IMR-90 (cell line): ENCODE measurements at regions not wholly inside any gene's neighbourhood (a gene's known extent, or its start where the extent isn't known, plus 50 kb on each side); places are given as distances from the start of the nearest gene placed in this dataset.

ENCODE experiments used
- CEBPB ChIP-seq: IDR thresholded peaks from 2 replicates; pipeline ENCODE4 v1.6.1; 2012; ENCODE audit warnings: low read depth, low read length, improper control_type of control experiment
- CHD1 ChIP-seq: IDR thresholded peaks from 2 replicates; pipeline ENCODE4 v1.6.1; 2012; ENCODE audit warnings: low read depth, low read length, improper control_type of control experiment
- NFE2L2 ChIP-seq: fragments of 150-350 bp; IDR thresholded peaks from 2 replicates; pipeline ENCODE4 v1.6.1; 2016; ENCODE audit warnings: low read depth, mild to moderate bottlenecking, low read length
- POLR2A ChIP-seq: IDR thresholded peaks from 2 replicates; pipeline ENCODE4 v1.6.1; 2012; ENCODE audit warnings: mild to moderate bottlenecking, low read depth, low read length
- RAD21 ChIP-seq: IDR thresholded peaks from 2 replicates; pipeline ENCODE4 v1.6.1; 2012; ENCODE audit warnings: low read length, improper control_type of control experiment
- RFX5 ChIP-seq: IDR thresholded peaks from 2 replicates; pipeline ENCODE4 v1.8.0; 2012; ENCODE audit warnings: low read depth, mild to moderate bottlenecking, low read length, moderate library complexity
- SMC3 ChIP-seq: fragments of 150-350 bp; IDR thresholded peaks from 2 replicates; pipeline ENCODE4 v1.6.1; 2016; ENCODE audit warnings: low read depth, mild to moderate bottlenecking, antibody characterized with exemption, low read length, moderate library complexity
- TF ChIP-seq, protein P1 (sequence below): conservative IDR thresholded peaks from 2 replicates; pipeline ENCODE4 v1.5.1; 2012; ENCODE audit warnings: mild to moderate bottlenecking, low read depth, low read length, improper control_type of control experiment

DNA sequence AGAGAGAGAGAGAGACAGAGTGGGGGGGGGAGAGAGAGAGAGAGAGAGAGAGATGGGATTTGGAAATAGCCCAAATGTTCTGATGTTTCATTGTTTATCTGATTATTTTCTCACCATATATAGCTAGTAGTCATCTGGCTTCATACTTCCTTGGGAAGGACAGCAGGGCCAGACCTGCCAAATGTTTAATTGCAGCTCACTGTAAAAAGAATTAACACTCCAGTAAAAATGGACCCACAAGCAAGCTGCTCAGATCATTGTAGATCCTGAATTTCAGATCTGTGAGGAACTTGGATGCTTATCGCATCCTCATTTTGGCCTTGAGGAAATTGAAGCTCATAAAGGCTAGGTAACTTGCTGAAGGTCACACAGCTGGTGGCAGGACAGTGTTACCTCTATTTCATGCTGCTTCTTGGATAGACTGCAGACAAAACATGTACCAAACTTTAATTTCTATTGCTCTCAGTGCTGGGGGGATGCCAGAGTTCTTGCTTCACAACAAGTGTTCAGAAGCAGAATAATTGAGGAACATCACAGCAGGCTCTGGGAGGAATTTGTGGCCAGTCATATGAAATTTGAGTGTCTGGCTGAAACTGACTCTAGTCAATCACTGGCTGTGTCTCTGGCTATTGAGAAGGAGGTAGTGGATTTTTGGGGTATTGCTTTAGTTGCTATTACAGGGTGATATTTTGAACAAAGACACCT lies 223.5 kb downstream of the PIK3C3 start:
- TF ChIP-seq, protein P1, sequence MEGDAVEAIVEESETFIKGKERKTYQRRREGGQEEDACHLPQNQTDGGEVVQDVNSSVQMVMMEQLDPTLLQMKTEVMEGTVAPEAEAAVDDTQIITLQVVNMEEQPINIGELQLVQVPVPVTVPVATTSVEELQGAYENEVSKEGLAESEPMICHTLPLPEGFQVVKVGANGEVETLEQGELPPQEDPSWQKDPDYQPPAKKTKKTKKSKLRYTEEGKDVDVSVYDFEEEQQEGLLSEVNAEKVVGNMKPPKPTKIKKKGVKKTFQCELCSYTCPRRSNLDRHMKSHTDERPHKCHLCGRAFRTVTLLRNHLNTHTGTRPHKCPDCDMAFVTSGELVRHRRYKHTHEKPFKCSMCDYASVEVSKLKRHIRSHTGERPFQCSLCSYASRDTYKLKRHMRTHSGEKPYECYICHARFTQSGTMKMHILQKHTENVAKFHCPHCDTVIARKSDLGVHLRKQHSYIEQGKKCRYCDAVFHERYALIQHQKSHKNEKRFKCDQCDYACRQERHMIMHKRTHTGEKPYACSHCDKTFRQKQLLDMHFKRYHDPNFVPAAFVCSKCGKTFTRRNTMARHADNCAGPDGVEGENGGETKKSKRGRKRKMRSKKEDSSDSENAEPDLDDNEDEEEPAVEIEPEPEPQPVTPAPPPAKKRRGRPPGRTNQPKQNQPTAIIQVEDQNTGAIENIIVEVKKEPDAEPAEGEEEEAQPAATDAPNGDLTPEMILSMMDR: no peak
- TF ChIP-seq RAD21 (no peak), POLR2A (no peak), RFX5 (no peak), CEBPB (no peak), NFE2L2 (no peak), CHD1 (no peak), SMC3 (no peak)
